MM.1S (cell line): ENCODE measurements at regions not wholly inside any gene's neighbourhood (a gene's known extent, or its start where the extent isn't known, plus 50 kb on each side); places are given as distances from the start of the nearest gene placed in this dataset.

Experiments
- EZH2phosphoT487 ChIP-seq: fragments of 300-600 bp; sonication (generic); IDR thresholded peaks from 2 replicates; pipeline ENCODE4 v1.6.1; 2018; ENCODE audit warnings: antibody characterized with exemption, low read length
- TF ChIP-seq, protein P1 (sequence below): fragments of 300-600 bp; sonication (generic); IDR thresholded peaks from 2 replicates; pipeline ENCODE4 v1.5.1; 2016; ENCODE audit warnings: antibody characterized with exemption, low read length, mixed read lengths

DNA sequence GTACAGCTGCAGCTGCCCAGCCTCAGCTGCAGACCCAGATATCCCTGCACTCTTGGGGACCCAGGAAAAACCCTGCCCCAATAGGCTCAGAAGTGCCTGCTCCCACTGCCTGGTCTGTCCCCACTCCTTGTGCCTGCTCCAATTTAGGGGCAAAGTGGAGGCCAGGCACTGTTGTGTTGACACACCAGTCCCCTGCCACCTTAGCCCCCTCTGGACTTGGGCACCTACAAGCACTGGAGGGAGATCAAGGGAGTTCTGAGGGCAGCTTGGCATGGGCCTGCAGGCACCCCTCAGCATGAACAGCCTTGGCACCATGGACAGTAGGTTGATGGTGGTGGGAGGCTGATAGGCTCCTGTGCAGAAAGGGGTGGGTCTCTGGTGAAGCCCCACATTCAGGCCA lies 2020.8 kb upstream of the ADGRL3 start:
- TF ChIP-seq, protein P1, sequence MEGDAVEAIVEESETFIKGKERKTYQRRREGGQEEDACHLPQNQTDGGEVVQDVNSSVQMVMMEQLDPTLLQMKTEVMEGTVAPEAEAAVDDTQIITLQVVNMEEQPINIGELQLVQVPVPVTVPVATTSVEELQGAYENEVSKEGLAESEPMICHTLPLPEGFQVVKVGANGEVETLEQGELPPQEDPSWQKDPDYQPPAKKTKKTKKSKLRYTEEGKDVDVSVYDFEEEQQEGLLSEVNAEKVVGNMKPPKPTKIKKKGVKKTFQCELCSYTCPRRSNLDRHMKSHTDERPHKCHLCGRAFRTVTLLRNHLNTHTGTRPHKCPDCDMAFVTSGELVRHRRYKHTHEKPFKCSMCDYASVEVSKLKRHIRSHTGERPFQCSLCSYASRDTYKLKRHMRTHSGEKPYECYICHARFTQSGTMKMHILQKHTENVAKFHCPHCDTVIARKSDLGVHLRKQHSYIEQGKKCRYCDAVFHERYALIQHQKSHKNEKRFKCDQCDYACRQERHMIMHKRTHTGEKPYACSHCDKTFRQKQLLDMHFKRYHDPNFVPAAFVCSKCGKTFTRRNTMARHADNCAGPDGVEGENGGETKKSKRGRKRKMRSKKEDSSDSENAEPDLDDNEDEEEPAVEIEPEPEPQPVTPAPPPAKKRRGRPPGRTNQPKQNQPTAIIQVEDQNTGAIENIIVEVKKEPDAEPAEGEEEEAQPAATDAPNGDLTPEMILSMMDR, result no peak
- TF ChIP-seq EZH2phosphoT487, result no peak
